ENCODE measurements at regions not wholly inside any gene's neighbourhood (a gene's known extent, or its start where the extent isn't known, plus 50 kb on each side); places are given as distances from the start of the nearest gene placed in this dataset.

GRCh38 chr9:126270556-126270955, 56.1 kb upstream of the MVB12B start:
- Histone ChIP-seq H3K27me3 (no peaks in the 10 kb centered on the region), H3K4me3 (no peak overlapping the region), H3K9me3 (no peaks in the 10 kb centered on the region), H3K27ac (no peak overlapping the region), H3K4me1 (no peaks in the 10 kb centered on the region), H3K36me3 (no peaks in the 10 kb centered on the region)
- no peak for ATAC-seq (ENCODE audit: low FRiP score in 2 of 2)
- 53 to 58% methylated on average over 1 of the region's 1 CpG for WGBS, 2 donors
- TF ChIP-seq POLR2AphosphoS5 (IDR thresholded peaks at IDR 0.05) (no peak), EP300 (IDR thresholded peaks at IDR 0.05) (no peak), POLR2A (IDR thresholded peaks at IDR 0.05) (no peak)
- TF ChIP-seq, protein P1, sequence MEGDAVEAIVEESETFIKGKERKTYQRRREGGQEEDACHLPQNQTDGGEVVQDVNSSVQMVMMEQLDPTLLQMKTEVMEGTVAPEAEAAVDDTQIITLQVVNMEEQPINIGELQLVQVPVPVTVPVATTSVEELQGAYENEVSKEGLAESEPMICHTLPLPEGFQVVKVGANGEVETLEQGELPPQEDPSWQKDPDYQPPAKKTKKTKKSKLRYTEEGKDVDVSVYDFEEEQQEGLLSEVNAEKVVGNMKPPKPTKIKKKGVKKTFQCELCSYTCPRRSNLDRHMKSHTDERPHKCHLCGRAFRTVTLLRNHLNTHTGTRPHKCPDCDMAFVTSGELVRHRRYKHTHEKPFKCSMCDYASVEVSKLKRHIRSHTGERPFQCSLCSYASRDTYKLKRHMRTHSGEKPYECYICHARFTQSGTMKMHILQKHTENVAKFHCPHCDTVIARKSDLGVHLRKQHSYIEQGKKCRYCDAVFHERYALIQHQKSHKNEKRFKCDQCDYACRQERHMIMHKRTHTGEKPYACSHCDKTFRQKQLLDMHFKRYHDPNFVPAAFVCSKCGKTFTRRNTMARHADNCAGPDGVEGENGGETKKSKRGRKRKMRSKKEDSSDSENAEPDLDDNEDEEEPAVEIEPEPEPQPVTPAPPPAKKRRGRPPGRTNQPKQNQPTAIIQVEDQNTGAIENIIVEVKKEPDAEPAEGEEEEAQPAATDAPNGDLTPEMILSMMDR (IDR thresholded peaks at IDR 0.05) = no peak
- no peak for DNase-seq

DNA sequence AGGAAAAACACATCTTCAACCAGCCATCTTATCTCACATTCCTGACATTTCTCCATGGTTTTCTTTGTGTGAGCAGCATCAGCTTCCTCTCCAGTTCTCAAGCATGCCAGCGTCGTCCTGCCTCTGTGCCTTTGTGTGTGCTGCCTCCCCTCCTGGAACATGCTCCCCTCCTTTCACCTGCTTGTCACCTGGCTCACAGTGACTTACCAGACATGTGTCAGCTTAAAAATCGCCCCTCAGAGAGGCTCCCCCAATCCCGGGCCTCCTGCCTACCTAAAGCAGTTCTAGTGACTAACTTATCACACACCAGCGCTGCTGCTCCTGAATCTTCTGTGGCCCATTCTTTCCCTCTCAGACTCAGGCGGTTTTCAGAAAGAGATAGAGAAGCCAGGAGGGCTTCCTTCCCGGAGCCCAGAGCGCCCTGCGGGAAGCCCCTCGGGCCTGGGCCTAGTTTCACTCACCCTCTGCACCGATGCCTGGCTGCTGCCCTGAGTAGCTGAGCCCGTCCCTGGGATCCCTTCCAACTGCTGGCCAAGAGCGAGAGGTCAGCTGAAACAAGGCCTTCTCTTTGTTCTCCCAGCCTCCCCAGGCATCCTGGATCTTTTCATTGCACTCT, 51.1 kb upstream of the MVB12B start:
- Histone ChIP-seq H3K27me3 (no peaks in the 10 kb centered on the region), H3K4me1 (no peaks in the 10 kb centered on the region), H3K27ac (no peak overlapping the region), H3K36me3 (no peaks in the 10 kb centered on the region), H3K4me3 (no peak overlapping the region), H3K9me3 (no peaks in the 10 kb centered on the region)
- TF ChIP-seq POLR2A (IDR thresholded peaks at IDR 0.05) (no peak), EP300 (IDR thresholded peaks at IDR 0.05) (no peak), POLR2AphosphoS5 (IDR thresholded peaks at IDR 0.05) (no peak)
- TF ChIP-seq, protein P1 (IDR thresholded peaks at IDR 0.05) = no peak
- ATAC-seq (ENCODE audit: low FRiP score in 2 of 2) = no peak
- WGBS, 2 donors = 75 to 78% methylated on average over 10 to 13 of the region's 13 CpGs
- peak in 1 of 2 donors; percentile 40 for DNase-seq

DNA sequence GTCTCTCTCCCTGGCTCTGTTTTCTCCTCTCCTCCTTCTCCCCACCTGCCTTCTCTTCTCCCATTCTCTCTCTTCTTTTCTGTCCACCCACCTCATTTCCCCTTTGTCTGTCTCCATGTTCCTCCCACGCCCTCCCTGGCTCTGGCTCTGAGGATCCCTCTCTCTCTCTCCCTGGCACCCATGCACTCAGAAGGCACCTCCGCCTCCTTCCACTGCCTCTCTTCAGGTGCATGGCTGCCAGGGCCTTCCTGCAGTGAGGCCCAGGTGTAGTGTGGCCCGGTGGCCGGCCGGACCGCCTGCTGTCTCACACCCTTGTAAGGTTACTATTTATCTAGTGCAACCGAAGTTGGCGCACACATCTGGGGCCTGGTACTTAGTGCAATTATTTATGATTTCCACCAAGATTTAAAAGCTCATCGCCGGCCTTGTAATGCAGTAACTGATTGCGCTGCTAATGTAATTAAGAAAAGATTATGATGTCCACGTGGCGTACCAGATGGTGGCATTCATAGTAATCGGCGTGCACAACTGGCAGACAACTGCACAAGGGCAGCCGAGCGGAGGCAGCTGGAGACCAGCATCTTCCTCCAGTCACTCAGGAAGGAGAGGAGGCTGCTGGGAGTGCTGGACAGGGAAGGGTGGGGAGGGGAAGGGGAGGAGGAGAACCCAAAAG, 50.4 kb upstream of the MVB12B start:
- DNase-seq = peak in 1 of 2 donors; percentile 60
- 95 to 96% methylated on average over 17 of the region's 17 CpGs for WGBS, 2 donors

More for the DNA sequence above, 50.4 kb upstream of the MVB12B start:
- H3K9me3 ChIP-seq = no peaks in the 10 kb centered on the region
- no peak for ATAC-seq (ENCODE audit: low FRiP score in 2 of 2)
- TF ChIP-seq, protein P1 (IDR thresholded peaks at IDR 0.05) = no peak
- TF ChIP-seq POLR2A (IDR thresholded peaks at IDR 0.05) = no peak
- TF ChIP-seq POLR2AphosphoS5 (IDR thresholded peaks at IDR 0.05) = no peak
- no peak for TF ChIP-seq EP300 (IDR thresholded peaks at IDR 0.05)
- no peaks in the 10 kb centered on the region for H3K4me1 ChIP-seq
- no peaks in the 10 kb centered on the region for H3K36me3 ChIP-seq
- no peaks in the 10 kb centered on the region for H3K27me3 ChIP-seq
- H3K27ac ChIP-seq = no peak overlapping the region
- H3K4me3 ChIP-seq = no peak overlapping the region
